HepG2 (cell line): ENCODE measurements at regions not wholly inside any gene's neighbourhood (a gene's known extent, or its start where the extent isn't known, plus 50 kb on each side); places are given as distances from the start of the nearest gene placed in this dataset.

Source experiments
- ATAC-seq: fragments of 200-7000 bp; cut with Tn5 transposase; 3 replicates; pipeline ENCODE4 v1.9.1; 2020; ENCODE audit warnings: mild to moderate bottlenecking, moderate library complexity
- BruUV-seq: library from RNA; stranded (reverse); fragments of 400-500 nt; replicated peaks from 2 replicates; lab custom pipeline; 2021; lab: Mats Ljungman, UMichigan
- CTCF ChIA-PET: fragments of 300-600 bp; formaldehyde crosslinking; extraction: SDS; loops from one replicate; lab custom pipeline; 2021; ENCODE audit warnings: low total read pairs, inconsistent platforms, low intra/inter-chr PET ratio; lab: Yijun Ruan, JAX
- POLR2A ChIA-PET: fragments of 350-600 bp; sonication (Branson Sonifier 250); formaldehyde crosslinking; loops from one replicate; lab custom pipeline; 2020; ENCODE audit warnings: antibody characterized with exemption, inconsistent platforms; lab: Yijun Ruan, JAX
- DNase-seq: peaks from one replicate; pipeline ENCODE4 v3.0.0-alpha.2; 2015; ENCODE audit warnings: low spot score
- FAIRE-seq: peaks from 3 replicates; lab custom pipeline; 2011; peaks lifted over from hg19 to GRCh38; lab: Jason Lieb, UNC
- H2AFZ ChIP-seq: one replicate; pipeline ENCODE4 v1.6.1; 2011; ENCODE audit warnings: low read length, inconsistent platforms
- H3K27ac ChIP-seq: fragments of 300-600 bp; 3 replicates; pipeline ENCODE4 v1.8.0; 2011; ENCODE audit warnings: mixed run types, mild to moderate bottlenecking, mixed read lengths, low read length, inconsistent platforms; ENCODE audit not compliant: insufficient read depth; ENCODE audit errors: extremely low read length
- H3K27me3 ChIP-seq, 2 experiments: fragments of 200-600 bp in 1 of 2; 2 replicates in 1 of 2; 3 replicates in 1 of 2; pipeline versions ENCODE4 v1.6.0 to v1.8.0; 2011; ENCODE audit warnings: low read length in 2 of 2, mild to moderate bottlenecking in 2 of 2, moderate library complexity in 2 of 2, inconsistent platforms in 1 of 2; ENCODE audit not compliant: insufficient read depth in 2 of 2, control insufficient read depth in 1 of 2
- H3K36me3 ChIP-seq, 2 experiments: fragments of 200-600 bp in 1 of 2; replicated peaks in 1 of 2; 2 replicates in 1 of 2; 3 replicates in 1 of 2; pipeline versions ENCODE4 v1.5.1 to v1.8.0; 2011; ENCODE audit warnings: low read length in 2 of 2, inconsistent platforms in 1 of 2; ENCODE audit not compliant: insufficient read depth in 2 of 2, control insufficient read depth in 1 of 2
- H3K4me1 ChIP-seq: 2 replicates; pipeline ENCODE4 v1.5.1; 2012; ENCODE audit warnings: low read length, inconsistent platforms; ENCODE audit not compliant: insufficient read depth
- H3K4me2 ChIP-seq: 2 replicates; pipeline ENCODE4 v1.6.0; 2011; ENCODE audit warnings: low read depth, low read length, inconsistent platforms
- H3K4me3 ChIP-seq, 3 experiments: fragments of 200-600 bp in 1 of 3; sonication (generic), shearing (Covaris generic) in 1 of 3; replicated peaks in 1 of 3; 2 replicates each; pipeline ENCODE4 v1.5.1; 2011 to 2016; ENCODE audit warnings: low read length in 3 of 3, inconsistent platforms in 2 of 3, low read depth in 2 of 3, mild to moderate bottlenecking in 2 of 3, control low read depth in 1 of 3, mixed read lengths in 1 of 3; ENCODE audit not compliant: insufficient read depth in 1 of 3
- H3K79me2 ChIP-seq: one replicate; pipeline ENCODE4 v1.6.1; 2011; ENCODE audit warnings: low read length, inconsistent platforms; ENCODE audit not compliant: insufficient read depth
- H3K9ac ChIP-seq: 2 replicates; pipeline ENCODE4 v1.6.0; 2011; ENCODE audit warnings: mild to moderate bottlenecking, low read depth, low read length, inconsistent platforms; ENCODE audit not compliant: insufficient read depth
- H3K9me3 ChIP-seq: 2 replicates; pipeline ENCODE4 v1.5.1; 2012; ENCODE audit warnings: mild to moderate bottlenecking, low read length
- H4K20me1 ChIP-seq: 2 replicates; pipeline ENCODE4 v1.6.0; 2011; ENCODE audit warnings: inconsistent platforms, mild to moderate bottlenecking, low read length, moderate library complexity; ENCODE audit not compliant: insufficient read depth
- HNRNPH1 ChIP-seq: fragments of 200-400 bp; formaldehyde crosslinking; optimal IDR thresholded peaks from 2 replicates; pipeline ENCODE3; 2017; ENCODE audit warnings: mild to moderate bottlenecking, low read depth, low read length
- TOE1 ChIP-seq: sonication (generic); formaldehyde crosslinking; IDR thresholded peaks from 2 replicates; pipeline ENCODE4 v1.4.0; 2020; ENCODE audit warnings: mild to moderate bottlenecking, missing genetic modification reagents
- ZBTB21 ChIP-seq: sonication (generic); formaldehyde crosslinking; IDR thresholded peaks from 2 replicates; pipeline ENCODE4 v1.4.0; 2020; ENCODE audit warnings: missing genetic modification reagents
- ZNF260 ChIP-seq: sonication (generic); formaldehyde crosslinking; IDR thresholded peaks from 2 replicates; pipeline ENCODE4 v1.4.0; 2020; ENCODE audit warnings: missing genetic modification reagents, low read depth, mild to moderate bottlenecking, borderline replicate concordance
- WGBS: methylation state at CpG from one replicate; pipeline ENCODE4 v1.1.6; 2017; ENCODE audit warnings: low lambda C conversion rate; 5-methylcytosine and 5-hydroxymethylcytosine counted together
- in situ Hi-C: cut with HindIII; loops from 2 replicates; pipeline ENCODE4 v1.10.0; 2017; ENCODE audit warnings: low pct_unique_long_range_greater_than_20kb; ENCODE audit not compliant: extremely low pct_ligation_motif_present
- intact Hi-C: fragments of 100-400 bp; cut with micrococcal nuclease; formaldehyde crosslinking; loops from one replicate; pipeline ENCODE4 v1.10.0; 2022; ENCODE audit not compliant: unreplicated experiment
- TF ChIP-seq, protein P1 (sequence below): sonication (generic); formaldehyde crosslinking; IDR thresholded peaks from 2 replicates; pipeline ENCODE4 v1.5.0; 2020; ENCODE audit warnings: mild to moderate bottlenecking, missing genetic modification reagents, borderline replicate concordance
- TF ChIP-seq, protein P2 (sequence below): sonication (generic); formaldehyde crosslinking; IDR thresholded peaks from 2 replicates; pipeline ENCODE4 v1.4.0; 2020; ENCODE audit warnings: mild to moderate bottlenecking, missing genetic modification reagents

DNA sequence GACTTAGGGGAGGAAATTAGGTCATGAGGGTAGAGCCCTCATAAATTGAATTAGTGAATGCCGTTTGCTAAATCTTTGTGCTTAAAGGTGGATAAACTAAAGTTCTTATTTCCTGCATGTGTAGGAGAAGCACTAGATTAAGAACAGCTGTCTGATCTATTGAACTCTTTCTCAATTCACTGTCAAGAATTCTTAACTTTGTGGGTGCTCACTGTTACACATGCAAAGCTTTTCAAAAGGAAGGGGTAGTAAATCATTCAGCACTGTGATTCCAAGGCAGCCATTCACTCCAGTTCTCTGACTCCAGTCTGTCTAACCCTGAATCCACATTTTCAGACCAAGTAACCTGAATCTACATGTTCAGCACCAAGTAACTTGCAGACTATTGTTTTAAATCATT, 1520.1 kb downstream of the PCDH18 start (continued):
- TF ChIP-seq, protein P1, sequence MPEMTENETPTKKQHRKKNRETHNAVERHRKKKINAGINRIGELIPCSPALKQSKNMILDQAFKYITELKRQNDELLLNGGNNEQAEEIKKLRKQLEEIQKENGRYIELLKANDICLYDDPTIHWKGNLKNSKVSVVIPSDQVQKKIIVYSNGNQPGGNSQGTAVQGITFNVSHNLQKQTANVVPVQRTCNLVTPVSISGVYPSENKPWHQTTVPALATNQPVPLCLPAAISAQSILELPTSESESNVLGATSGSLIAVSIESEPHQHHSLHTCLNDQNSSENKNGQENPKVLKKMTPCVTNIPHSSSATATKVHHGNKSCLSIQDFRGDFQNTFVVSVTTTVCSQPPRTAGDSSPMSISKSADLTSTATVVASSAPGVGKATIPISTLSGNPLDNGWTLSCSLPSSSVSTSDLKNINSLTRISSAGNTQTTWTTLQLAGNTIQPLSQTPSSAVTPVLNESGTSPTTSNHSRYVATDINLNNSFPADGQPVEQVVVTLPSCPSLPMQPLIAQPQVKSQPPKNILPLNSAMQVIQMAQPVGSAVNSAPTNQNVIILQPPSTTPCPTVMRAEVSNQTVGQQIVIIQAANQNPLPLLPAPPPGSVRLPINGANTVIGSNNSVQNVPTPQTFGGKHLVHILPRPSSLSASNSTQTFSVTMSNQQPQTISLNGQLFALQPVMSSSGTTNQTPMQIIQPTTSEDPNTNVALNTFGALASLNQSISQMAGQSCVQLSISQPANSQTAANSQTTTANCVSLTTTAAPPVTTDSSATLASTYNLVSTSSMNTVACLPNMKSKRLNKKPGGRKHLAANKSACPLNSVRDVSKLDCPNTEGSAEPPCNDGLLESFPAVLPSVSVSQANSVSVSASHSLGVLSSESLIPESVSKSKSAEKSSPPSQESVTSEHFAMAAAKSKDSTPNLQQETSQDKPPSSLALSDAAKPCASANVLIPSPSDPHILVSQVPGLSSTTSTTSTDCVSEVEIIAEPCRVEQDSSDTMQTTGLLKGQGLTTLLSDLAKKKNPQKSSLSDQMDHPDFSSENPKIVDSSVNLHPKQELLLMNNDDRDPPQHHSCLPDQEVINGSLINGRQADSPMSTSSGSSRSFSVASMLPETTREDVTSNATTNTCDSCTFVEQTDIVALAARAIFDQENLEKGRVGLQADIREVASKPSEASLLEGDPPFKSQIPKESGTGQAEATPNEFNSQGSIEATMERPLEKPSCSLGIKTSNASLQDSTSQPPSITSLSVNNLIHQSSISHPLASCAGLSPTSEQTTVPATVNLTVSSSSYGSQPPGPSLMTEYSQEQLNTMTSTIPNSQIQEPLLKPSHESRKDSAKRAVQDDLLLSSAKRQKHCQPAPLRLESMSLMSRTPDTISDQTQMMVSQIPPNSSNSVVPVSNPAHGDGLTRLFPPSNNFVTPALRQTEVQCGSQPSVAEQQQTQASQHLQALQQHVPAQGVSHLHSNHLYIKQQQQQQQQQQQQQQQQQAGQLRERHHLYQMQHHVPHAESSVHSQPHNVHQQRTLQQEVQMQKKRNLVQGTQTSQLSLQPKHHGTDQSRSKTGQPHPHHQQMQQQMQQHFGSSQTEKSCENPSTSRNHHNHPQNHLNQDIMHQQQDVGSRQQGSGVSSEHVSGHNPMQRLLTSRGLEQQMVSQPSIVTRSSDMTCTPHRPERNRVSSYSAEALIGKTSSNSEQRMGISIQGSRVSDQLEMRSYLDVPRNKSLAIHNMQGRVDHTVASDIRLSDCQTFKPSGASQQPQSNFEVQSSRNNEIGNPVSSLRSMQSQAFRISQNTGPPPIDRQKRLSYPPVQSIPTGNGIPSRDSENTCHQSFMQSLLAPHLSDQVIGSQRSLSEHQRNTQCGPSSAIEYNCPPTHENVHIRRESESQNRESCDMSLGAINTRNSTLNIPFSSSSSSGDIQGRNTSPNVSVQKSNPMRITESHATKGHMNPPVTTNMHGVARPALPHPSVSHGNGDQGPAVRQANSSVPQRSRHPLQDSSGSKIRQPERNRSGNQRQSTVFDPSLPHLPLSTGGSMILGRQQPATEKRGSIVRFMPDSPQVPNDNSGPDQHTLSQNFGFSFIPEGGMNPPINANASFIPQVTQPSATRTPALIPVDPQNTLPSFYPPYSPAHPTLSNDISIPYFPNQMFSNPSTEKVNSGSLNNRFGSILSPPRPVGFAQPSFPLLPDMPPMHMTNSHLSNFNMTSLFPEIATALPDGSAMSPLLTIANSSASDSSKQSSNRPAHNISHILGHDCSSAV, result no peak
- TF ChIP-seq TOE1 (no peak), ZNF260 (CRISPR knock-in tag) (no peak)

DNA sequence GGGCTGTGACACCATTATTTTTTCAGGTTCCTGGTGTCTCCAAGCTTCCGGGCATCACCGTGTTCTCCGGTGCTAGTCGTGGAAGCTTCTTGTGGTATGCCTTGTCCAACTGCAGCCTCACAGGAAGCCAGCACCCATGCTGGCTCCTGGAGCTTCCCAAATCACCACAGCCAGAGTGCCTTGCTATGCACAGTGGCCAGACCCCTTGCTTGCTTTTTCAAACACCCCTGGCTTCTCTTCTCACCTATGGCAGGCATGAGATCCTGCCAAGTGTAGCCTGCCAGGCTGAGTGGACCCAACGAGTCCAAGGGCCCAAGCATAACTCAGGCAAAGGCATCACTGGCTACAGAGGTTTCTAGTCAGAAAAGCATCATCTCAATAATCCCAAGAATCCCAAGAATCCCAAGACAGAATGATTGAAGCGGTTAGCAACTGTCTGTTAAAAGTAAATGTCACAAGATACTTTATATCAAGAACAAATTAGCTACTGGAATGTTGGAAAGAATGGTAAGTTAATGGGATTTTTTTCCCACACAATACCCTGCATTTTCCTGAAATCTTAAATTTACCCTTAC, 1522.9 kb downstream of the PCDH18 start:
- Histone ChIP-seq H3K9me3 (no peaks in the 10 kb centered on the region), H2AFZ (no peak overlapping the region), H3K36me3 (no peaks in the 10 kb centered on the region), H3K27ac (no peak overlapping the region), H3K4me1 (no peaks in the 10 kb centered on the region), H3K9ac (no peak overlapping the region), H4K20me1 (no peaks in the 10 kb centered on the region), H3K27me3 (no peaks in the 10 kb centered on the region), H3K4me3 (no peak overlapping the region), H3K79me2 (no peaks in the 10 kb centered on the region), H3K4me2 (no peak overlapping the region)
- CTCF ChIA-PET, result no interaction called here
- FAIRE-seq, result no peak
- no TSS peak for BruUV-seq
- WGBS, result 11% methylated on average over 6 of the region's 6 CpGs
- POLR2A ChIA-PET, result no interaction called here
- no peak for DNase-seq
- intact Hi-C loops (no loop called here), in situ Hi-C loops (no loop called here)
- no peak for ATAC-seq
- TF ChIP-seq HNRNPH1 (no peak), ZBTB21 (CRISPR knock-in tag) (no peak)
- TF ChIP-seq, protein P2, sequence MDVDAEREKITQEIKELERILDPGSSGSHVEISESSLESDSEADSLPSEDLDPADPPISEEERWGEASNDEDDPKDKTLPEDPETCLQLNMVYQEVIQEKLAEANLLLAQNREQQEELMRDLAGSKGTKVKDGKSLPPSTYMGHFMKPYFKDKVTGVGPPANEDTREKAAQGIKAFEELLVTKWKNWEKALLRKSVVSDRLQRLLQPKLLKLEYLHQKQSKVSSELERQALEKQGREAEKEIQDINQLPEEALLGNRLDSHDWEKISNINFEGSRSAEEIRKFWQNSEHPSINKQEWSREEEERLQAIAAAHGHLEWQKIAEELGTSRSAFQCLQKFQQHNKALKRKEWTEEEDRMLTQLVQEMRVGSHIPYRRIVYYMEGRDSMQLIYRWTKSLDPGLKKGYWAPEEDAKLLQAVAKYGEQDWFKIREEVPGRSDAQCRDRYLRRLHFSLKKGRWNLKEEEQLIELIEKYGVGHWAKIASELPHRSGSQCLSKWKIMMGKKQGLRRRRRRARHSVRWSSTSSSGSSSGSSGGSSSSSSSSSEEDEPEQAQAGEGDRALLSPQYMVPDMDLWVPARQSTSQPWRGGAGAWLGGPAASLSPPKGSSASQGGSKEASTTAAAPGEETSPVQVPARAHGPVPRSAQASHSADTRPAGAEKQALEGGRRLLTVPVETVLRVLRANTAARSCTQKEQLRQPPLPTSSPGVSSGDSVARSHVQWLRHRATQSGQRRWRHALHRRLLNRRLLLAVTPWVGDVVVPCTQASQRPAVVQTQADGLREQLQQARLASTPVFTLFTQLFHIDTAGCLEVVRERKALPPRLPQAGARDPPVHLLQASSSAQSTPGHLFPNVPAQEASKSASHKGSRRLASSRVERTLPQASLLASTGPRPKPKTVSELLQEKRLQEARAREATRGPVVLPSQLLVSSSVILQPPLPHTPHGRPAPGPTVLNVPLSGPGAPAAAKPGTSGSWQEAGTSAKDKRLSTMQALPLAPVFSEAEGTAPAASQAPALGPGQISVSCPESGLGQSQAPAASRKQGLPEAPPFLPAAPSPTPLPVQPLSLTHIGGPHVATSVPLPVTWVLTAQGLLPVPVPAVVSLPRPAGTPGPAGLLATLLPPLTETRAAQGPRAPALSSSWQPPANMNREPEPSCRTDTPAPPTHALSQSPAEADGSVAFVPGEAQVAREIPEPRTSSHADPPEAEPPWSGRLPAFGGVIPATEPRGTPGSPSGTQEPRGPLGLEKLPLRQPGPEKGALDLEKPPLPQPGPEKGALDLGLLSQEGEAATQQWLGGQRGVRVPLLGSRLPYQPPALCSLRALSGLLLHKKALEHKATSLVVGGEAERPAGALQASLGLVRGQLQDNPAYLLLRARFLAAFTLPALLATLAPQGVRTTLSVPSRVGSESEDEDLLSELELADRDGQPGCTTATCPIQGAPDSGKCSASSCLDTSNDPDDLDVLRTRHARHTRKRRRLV (CRISPR knock-in tag), result no peak
